HL-60 (cell line): ENCODE measurements at regions not wholly inside any gene's neighbourhood (a gene's known extent, or its start where the extent isn't known, plus 50 kb on each side); places are given as distances from the start of the nearest gene placed in this dataset.

Experiments used
- DNase-seq, 2 experiments: peaks; one replicate each; pipeline ENCODE4 v3.0.0-alpha.2; 2010 to 2020; ENCODE audit warnings: low read depth in 1 of 2, low spot score in 1 of 2
- H3K27ac ChIP-seq: fragments of 250-450 bp; sonication (Bioruptor Pico); replicated peaks from 2 replicates; pipeline ENCODE4 v1.5.1; 2020; ENCODE audit warnings: mild to moderate bottlenecking, moderate library complexity
- H3K27me3 ChIP-seq: fragments of 250-450 bp; sonication (Bioruptor Pico); 2 replicates; pipeline ENCODE4 v1.5.1; 2021; ENCODE audit warnings: mild to moderate bottlenecking, moderate library complexity; ENCODE audit not compliant: insufficient read depth, poor library complexity, severe bottlenecking
- H3K4me3 ChIP-seq: replicated peaks from 2 replicates; pipeline ENCODE4 v1.5.1; 2011; ENCODE audit warnings: mild to moderate bottlenecking, control low read depth, low read length; ENCODE audit not compliant: insufficient read depth
- CTCF ChIP-seq: IDR thresholded peaks from one replicate; pipeline ENCODE4 v1.5.1; 2011; ENCODE audit warnings: low read length, control low read depth, inconsistent platforms; ENCODE audit not compliant: insufficient read depth
- GABPA ChIP-seq: IDR thresholded peaks from 2 replicates; pipeline ENCODE4 v1.6.1; 2012; ENCODE audit warnings: low read depth
- POLR2AphosphoS5 ChIP-seq: IDR thresholded peaks from 2 replicates; pipeline ENCODE4 v1.6.1; 2012; ENCODE audit warnings: low read depth
- REST ChIP-seq: IDR thresholded peaks from 2 replicates; pipeline ENCODE4 v1.6.1; 2012; ENCODE audit warnings: low read depth; ENCODE audit not compliant: insufficient replicate concordance
- SPI1 ChIP-seq: IDR thresholded peaks from 2 replicates; pipeline ENCODE4 v1.6.1; 2012; ENCODE audit warnings: low read depth, mild to moderate bottlenecking, borderline replicate concordance

DNA sequence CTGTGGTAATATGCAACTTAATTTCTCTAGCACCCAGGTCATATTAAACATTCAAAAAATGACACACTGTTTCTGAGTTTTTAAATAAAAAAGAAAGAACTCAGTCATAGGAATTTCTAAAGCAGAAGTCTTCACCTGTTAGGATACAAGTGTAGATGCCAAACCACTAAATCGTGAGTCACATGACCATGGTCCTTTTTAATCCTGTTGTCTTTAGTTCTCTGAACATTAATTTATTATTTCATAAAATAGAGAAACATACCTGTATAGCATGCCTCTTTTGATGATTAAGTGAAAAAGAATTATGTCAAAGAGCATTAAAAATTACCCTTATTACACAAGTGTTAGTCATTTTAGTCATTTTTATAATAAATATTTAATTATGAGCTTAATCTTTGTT, 398.8 kb downstream of the CCDC85A start:
- no peaks in the 10 kb centered on the region for H3K27me3 ChIP-seq
- DNase-seq = no peak
- H3K4me3 ChIP-seq = no peak overlapping the region
- TF ChIP-seq CTCF (no peak), POLR2AphosphoS5 (no peak), GABPA (no peak)
- no peak overlapping the region for H3K27ac ChIP-seq

DNA sequence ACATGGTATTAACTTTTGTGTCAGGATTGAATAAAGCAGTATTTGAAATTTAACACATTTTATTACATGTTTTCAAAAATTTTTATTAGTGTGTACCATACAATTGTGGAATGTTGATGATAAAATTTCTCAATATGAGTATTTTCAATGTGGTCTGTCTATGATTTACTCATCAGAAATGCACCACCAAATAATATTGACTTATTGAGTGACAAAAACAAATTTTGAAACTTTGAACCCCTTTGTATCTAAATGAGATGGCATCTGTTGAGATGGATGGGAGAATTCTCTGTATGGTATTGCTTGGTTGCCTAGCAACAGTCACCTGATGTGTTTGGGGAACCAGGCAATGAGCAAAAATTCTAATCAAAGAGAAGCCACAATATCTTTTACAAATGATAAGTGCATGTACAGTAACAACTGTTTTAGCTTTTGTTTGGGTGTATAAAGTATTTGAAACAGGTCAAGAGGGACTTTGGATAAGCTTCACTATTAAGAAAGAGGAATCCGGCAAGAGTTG, 400.1 kb downstream of the CCDC85A start:
- peak in 1 of 2 experiments; percentile 7 for DNase-seq
- Histone ChIP-seq H3K27me3 (no peaks in the 10 kb centered on the region), H3K27ac (no peak overlapping the region), H3K4me3 (no peak overlapping the region)
- no peak for TF ChIP-seq REST
- no peak for TF ChIP-seq SPI1
- no peak for TF ChIP-seq POLR2AphosphoS5
- no peak for TF ChIP-seq CTCF
- TF ChIP-seq GABPA = no peak

DNA sequence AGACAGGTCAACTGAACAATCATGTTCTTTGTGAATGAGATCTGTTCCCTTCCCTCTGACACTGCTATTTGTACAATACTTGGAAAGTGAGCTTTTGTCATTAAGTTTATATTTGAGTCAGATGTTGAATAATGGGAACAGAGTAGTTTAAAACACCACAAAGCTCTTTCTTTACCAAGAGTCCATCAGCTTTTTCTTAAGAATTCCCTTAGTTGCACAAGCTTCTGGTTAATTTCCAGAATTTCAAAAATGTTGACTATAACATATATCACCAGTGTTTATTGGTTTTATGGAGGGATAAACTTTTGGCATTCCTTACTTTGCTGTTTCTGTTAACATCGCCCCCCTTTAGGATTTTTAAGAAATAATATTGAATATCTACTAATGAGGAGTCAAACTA, 403.7 kb downstream of the CCDC85A start:
- no peak overlapping the region for H3K4me3 ChIP-seq
- H3K27ac ChIP-seq = no peak overlapping the region
- H3K27me3 ChIP-seq = no peaks in the 10 kb centered on the region
- TF ChIP-seq SPI1 (no peak), GABPA (no peak), REST (no peak)
- no peak for DNase-seq

- no peak for DNase-seq
- no peak for TF ChIP-seq POLR2AphosphoS5
- no peak for TF ChIP-seq CTCF
- TF ChIP-seq REST = no peak
- TF ChIP-seq GABPA = no peak
- no peak for TF ChIP-seq SPI1
- H3K4me3 ChIP-seq = no peak overlapping the region
- H3K27me3 ChIP-seq = no peaks in the 10 kb centered on the region
- no peak overlapping the region for H3K27ac ChIP-seq
Observed at GRCh38 chr2:56589194-56589593, 405.4 kb downstream of the CCDC85A start.
